ENCODE measurements at regions not wholly inside any gene's neighbourhood (a gene's known extent, or its start where the extent isn't known, plus 50 kb on each side); places are given as distances from the start of the nearest gene placed in this dataset.

DNA sequence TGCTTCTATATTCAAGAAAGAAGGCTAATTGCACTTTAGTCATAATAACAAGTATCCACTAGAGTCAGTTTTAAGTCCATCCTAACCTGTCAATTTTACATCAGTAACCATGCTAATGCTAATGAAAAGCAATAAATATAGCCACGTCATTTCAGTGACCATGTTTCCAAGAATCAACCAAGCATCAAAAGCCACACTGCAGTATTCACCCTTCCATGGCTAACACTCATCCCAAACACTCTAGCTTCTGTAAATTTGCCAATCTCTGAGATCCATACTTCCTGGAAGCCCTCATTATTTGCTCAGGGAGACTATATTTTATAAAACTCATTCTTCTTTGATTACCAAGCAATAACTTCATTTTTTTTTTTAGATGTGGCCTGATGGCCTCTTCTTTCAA is 712.0 kb downstream of the CETN3 start:
- H3K27ac ChIP-seq: no peak overlapping the region
- TF ChIP-seq, protein P1, sequence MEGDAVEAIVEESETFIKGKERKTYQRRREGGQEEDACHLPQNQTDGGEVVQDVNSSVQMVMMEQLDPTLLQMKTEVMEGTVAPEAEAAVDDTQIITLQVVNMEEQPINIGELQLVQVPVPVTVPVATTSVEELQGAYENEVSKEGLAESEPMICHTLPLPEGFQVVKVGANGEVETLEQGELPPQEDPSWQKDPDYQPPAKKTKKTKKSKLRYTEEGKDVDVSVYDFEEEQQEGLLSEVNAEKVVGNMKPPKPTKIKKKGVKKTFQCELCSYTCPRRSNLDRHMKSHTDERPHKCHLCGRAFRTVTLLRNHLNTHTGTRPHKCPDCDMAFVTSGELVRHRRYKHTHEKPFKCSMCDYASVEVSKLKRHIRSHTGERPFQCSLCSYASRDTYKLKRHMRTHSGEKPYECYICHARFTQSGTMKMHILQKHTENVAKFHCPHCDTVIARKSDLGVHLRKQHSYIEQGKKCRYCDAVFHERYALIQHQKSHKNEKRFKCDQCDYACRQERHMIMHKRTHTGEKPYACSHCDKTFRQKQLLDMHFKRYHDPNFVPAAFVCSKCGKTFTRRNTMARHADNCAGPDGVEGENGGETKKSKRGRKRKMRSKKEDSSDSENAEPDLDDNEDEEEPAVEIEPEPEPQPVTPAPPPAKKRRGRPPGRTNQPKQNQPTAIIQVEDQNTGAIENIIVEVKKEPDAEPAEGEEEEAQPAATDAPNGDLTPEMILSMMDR (IDR thresholded peaks at IDR 0.05): no peak
- no peak for TF ChIP-seq ZFX (IDR thresholded peaks at IDR 0.05; ENCODE audit: borderline replicate concordance)

DNA sequence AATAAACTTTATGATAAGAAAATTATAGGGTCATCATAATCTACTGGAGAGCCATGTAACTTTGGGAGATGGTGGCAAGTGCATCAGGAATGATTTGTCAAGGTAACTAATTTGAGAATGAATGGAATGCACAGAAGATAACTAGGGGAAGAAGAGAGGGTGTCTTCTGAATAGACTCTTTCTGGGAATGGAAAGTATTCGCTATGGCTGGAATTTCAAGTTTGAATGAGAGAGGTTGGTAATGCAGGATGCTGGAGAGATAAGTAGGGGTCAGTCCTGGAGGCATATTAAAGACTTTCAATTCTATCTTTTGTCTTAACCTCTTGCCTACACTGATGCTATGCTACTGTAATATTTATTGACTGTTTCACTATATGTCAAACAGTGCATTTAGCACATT is 714.2 kb downstream of the CETN3 start:
- no peak overlapping the region for H3K27ac ChIP-seq
- TF ChIP-seq, protein P1 (IDR thresholded peaks at IDR 0.05): no peak
- no peak for TF ChIP-seq ZFX (IDR thresholded peaks at IDR 0.05; ENCODE audit: borderline replicate concordance)

DNA sequence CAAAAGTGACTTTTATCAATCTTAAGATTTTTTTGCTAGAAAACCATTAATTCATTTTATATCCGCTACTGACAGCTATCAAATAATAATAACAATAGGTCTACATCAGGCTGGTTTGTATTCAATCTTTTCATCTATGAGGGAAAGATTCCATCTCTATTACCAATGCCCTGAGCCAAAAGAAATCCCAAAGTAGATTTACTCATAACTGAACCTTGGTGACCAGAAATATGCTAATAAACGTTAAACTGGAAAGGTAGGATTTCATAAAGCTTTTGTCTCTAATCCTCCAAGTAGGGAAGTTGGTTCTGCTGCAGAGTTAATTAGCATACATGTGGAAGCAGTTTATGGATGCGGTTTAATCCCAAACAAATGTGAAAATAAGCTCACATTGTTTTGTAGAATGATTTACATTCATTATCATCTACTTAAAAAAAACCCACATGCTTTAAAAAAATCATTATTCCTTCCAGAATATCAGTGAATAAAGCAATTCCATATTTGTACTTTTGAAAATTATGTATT is 715.5 kb downstream of the CETN3 start:
- H3K27ac ChIP-seq: no peak overlapping the region
- no peak for TF ChIP-seq ZFX (IDR thresholded peaks at IDR 0.05; ENCODE audit: borderline replicate concordance)
- TF ChIP-seq, protein P1 (IDR thresholded peaks at IDR 0.05): no peak

DNA sequence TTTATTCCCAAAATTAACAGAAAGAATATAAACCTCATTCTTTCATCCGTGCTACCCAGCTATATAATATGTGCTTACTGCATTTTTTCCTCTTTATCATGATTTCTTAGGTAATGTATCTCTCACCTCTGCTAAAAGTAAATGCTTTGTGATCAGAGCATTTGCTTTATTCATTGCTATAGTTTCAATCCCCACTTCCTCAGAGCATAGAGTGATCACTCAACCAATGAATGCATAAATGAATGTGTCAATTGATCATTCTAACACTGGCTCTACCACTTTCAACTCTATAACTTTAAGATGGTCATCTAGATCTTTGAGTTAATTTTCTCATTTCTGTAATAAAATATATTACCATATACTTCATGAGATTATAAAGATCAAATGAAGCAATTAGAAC is 719.2 kb downstream of the CETN3 start:
- TF ChIP-seq ZFX (IDR thresholded peaks at IDR 0.05; ENCODE audit: borderline replicate concordance): no peak
- TF ChIP-seq, protein P1 (IDR thresholded peaks at IDR 0.05): no peak
- no peak overlapping the region for H3K27ac ChIP-seq

DNA sequence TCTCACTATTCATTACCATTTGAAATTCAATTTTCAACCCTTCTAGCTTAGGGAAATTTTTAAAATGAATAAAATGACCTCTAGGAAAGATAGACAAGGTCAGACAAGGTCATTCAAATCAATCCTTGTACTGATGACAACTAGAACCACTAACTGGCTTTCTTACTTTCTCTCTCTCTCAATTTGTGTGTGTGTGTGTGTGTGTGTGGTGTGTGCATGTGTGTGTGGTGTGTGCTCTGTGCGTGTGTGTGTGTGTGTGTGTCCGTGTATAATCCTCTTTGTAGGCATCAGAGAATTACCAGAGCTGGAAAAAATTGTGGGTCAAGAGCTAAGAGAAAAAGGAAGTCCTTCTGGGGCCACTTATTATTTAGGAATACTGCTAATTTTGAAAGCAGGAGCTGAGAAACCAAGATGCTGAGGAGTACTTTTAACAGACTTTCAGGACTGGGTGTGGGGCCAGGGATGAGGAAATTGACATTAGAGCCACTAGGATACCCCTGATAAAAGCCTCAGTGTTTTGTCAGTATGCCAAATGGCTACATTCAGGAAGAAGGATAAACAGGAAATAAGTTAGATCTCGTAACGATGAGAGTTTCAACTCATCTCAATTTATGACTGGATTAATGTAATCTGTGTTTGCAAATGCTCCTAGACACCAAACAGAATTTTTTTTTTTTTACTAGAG is 723.3 kb downstream of the CETN3 start:
- no peak overlapping the region for H3K27ac ChIP-seq
- TF ChIP-seq, protein P1 (IDR thresholded peaks at IDR 0.05): no peak
- TF ChIP-seq ZFX (IDR thresholded peaks at IDR 0.05; ENCODE audit: borderline replicate concordance): no peak

DNA sequence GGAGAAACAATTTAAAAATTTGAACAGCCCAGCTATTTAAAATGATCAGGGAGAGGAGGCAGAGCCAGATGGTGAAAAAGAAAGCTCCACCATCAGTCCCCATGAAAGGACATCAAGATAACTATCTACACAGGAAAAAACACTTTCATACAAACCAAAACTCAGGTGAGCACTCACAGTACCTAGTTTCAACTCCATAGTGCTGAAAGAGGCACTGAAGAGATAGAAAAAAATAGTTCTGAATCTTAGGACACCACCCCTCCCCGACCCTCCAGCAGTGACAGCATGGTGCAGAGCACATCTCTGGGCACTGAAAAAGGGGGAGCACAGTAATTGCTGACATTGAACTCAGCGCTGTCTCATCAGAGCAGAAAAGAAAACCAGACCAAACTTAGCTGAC is 732.9 kb downstream of the CETN3 start:
- no peak overlapping the region for H3K27ac ChIP-seq
- TF ChIP-seq, protein P1 (IDR thresholded peaks at IDR 0.05): no peak
- no peak for TF ChIP-seq ZFX (IDR thresholded peaks at IDR 0.05; ENCODE audit: borderline replicate concordance)

DNA sequence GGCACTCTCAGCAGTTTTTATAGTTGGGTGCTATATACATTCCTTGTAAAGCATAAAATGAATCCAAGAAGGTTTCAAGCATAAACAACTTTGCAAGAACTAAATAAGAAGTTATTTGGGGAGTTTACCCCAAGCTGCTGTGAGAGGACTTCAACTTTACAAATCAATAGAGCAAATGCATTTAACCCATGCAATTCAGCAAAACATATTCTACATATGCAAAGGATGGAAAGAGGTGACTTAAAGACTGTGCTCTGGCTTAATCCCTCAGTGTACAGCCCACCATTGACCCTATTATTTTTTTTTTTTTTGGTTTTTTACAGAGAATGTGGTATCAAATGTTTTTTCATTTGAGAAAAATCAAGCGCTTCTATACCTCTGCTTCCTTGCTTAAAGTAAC is 736.5 kb downstream of the CETN3 start:
- no peak overlapping the region for H3K27ac ChIP-seq
- TF ChIP-seq, protein P1 (IDR thresholded peaks at IDR 0.05): no peak
- no peak for TF ChIP-seq ZFX (IDR thresholded peaks at IDR 0.05; ENCODE audit: borderline replicate concordance)
